AG04449 (cell line): ENCODE measurements at regions not wholly inside any gene's neighbourhood (a gene's known extent, or its start where the extent isn't known, plus 50 kb on each side); places are given as distances from the start of the nearest gene placed in this dataset.
A peak's percentile ranks its signal among the peaks of the same experiment; 100 is the strongest.
"Not testable (repeated sequence)": the region's sequence is repeated elsewhere in the genome, so short reads cannot be mapped to it uniquely, and the experiment has no call there.

Experiments
- CTCF ChIA-PET: fragments of 350-600 bp; formaldehyde crosslinking; extraction: SDS; loops from one replicate; lab custom pipeline; 2021; ENCODE audit warnings: antibody characterized with exemption; lab: Yijun Ruan, JAX
- POLR2A ChIA-PET: fragments of 400-600, 350-600 bp; formaldehyde crosslinking; extraction: SDS; loops from one replicate; lab custom pipeline; 2020; ENCODE audit warnings: antibody characterized with exemption, inconsistent platforms; lab: Yijun Ruan, JAX
- DNase-seq: peaks from one replicate; pipeline ENCODE4 v3.0.0-alpha.2; 2010; ENCODE audit warnings: low read depth, low spot score
- H3K4me3 ChIP-seq: 2 replicates; pipeline ENCODE4 v1.5.1; 2011; ENCODE audit warnings: low read depth, mild to moderate bottlenecking, control low read depth, low read length
- TF ChIP-seq, protein P1 (sequence below): IDR thresholded peaks from one replicate; pipeline ENCODE4 v1.5.1; 2011; ENCODE audit warnings: mild to moderate bottlenecking, moderate library complexity, low read length, control low read depth, inconsistent platforms; ENCODE audit not compliant: insufficient read depth; ENCODE audit errors: missing control alignments

DNA sequence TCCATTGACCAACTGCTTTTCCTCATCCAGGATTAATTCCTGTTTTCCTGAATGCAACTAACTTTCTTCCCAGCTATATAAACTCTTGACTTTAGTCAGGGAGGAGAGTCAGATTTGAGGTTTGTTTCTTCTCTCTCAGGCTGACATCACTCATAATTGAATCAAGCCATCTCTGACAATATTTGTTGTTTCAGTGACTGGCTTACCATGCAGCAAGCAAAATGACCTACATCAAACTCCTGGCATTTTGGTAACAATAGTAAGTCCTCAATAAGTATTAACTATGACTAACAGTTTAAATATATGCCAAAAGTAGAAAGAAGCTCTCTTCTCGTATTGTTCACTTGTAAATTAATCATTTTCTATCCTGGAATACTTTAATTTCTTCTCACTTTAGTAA is 625.7 kb upstream of the KCND2 start:
- CTCF ChIA-PET: no interaction called here

DNA sequence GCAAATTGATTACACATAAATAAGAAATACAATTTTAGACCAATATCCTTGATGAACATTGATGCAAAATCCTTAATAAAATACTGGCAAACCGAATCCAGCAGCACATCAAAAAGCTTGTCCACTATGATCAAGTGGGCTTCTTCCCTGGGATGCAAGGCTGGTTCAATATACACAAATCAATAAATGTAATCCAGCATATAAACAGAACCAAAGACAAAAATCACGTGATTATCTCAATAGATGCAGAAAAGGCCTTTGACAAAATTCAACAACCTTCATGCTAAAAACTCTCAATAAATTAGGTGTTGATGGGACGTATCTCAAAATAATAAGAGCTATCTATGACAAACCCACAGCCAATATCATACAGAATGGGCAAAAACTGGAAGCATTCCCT is 624.2 kb upstream of the KCND2 start:
- POLR2A ChIA-PET, DNase-seq, CTCF ChIA-PET, H3K4me3 ChIP-seq: not testable (repeated sequence)

More for the DNA sequence above, 625.7 kb upstream of the KCND2 start:
- POLR2A ChIA-PET: no interaction called here
- TF ChIP-seq, protein P1, sequence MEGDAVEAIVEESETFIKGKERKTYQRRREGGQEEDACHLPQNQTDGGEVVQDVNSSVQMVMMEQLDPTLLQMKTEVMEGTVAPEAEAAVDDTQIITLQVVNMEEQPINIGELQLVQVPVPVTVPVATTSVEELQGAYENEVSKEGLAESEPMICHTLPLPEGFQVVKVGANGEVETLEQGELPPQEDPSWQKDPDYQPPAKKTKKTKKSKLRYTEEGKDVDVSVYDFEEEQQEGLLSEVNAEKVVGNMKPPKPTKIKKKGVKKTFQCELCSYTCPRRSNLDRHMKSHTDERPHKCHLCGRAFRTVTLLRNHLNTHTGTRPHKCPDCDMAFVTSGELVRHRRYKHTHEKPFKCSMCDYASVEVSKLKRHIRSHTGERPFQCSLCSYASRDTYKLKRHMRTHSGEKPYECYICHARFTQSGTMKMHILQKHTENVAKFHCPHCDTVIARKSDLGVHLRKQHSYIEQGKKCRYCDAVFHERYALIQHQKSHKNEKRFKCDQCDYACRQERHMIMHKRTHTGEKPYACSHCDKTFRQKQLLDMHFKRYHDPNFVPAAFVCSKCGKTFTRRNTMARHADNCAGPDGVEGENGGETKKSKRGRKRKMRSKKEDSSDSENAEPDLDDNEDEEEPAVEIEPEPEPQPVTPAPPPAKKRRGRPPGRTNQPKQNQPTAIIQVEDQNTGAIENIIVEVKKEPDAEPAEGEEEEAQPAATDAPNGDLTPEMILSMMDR: no peak
- no peak overlapping the region for H3K4me3 ChIP-seq
- no peak for DNase-seq

DNA sequence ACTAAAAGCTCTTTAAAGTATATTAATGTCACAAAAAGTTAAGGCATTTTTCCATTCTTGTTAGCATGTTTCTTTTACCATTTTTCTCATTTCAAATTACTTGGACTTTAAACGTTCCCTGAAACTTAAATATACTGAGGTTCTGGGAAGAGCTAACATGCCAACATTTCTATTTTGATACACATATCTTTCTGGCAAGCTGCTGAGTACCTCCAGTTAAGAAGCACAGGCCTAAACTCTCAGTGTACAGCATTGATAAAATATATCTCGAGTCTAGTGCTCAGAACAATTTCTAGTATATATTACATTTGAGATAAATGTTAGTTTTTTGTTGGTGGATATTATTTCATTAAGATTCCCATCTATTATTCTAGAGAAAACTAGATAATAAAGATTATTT is 612.9 kb upstream of the KCND2 start:
- ChIA-PET CTCF (no interaction called here), POLR2A (no interaction called here)
- TF ChIP-seq, protein P1: no peak
- no peak overlapping the region for H3K4me3 ChIP-seq
- no peak for DNase-seq

DNA sequence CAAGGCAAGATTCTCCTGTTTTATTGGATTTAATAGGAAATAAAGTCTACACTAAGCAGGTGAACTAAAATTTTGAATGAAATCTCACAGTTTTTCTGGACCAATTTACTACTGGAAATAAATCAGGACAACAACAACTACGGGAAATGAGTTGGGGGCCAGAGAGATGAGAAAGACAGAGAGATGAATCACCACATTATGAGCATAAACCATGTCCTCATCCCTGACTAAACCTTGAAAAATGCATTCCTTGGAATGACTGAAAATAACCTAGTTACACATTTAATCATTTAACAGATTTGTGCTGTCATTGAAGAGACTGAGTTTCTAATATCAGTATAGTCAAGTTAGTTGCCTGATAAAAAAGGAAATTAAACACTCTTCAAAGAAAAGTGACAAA is 608.4 kb upstream of the KCND2 start:
- ChIA-PET CTCF (no interaction called here), POLR2A (no interaction called here)
- no peak overlapping the region for H3K4me3 ChIP-seq
- TF ChIP-seq, protein P1: no peak
- peak; percentile 16 for DNase-seq

DNA sequence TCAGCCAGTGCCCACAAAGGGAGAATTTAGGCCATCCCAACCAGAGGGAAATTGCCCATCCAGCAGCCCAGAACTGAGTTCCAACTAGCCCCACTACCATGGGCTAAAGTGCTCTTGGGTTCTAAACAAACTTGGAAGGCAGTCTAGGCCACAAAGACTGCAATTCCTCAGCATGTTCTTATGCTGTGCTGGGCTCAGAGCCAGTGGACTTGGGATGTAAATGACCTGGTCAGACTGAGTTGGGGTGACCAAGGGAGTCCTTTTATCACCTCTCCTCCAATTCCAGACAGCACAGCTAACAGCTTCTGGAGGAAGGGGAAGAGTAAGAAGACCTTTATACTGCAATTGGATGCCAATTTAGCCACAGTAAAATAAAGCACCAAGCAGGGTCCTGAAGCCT is 607.2 kb upstream of the KCND2 start:
- POLR2A ChIA-PET: no interaction called here
- TF ChIP-seq, protein P1: no peak
- CTCF ChIA-PET: no interaction called here
- H3K4me3 ChIP-seq: no peak overlapping the region
- DNase-seq: no peak

DNA sequence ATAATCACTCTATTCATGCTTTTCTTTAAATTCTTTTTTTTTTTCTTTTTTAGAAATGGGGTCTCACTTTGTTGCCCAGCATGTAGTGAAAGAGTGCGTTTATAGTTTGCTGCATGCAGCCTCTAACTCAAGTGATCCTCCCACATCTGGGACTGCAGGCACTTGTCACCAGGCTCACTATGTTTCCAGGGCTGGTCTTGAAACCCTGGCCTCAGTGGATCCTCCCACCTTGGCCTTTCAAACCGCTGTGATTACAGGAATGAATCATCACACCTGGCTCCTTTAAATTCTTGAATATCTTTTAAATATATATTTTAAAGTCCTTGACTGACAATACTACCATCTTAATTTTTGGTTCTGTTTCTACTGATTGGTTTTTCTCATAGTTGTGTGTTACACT is 591.6 kb upstream of the KCND2 start:
- POLR2A ChIA-PET: no interaction called here
- DNase-seq: no peak
- CTCF ChIA-PET: no interaction called here
- H3K4me3 ChIP-seq: no peak overlapping the region
- TF ChIP-seq, protein P1: no peak

DNA sequence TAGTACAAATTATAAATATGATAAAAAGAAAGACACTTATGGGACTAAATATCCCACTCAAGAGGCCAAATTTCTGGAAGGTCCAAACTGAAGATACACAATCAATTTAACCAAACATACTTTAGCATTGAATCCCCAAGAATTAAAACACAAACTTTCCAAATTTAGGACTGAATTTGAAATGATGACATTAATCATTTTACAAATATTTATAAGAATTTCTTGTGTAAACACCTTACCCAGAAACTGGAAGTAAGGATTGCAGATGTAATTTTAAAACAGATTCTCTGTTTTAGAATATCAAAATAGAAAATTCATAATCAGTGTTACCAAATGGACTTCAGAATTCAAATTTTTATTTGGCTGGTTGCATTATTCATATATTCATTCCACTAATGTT is 588.2 kb upstream of the KCND2 start:
- no peak for DNase-seq
- ChIA-PET CTCF (no interaction called here), POLR2A (no interaction called here)
- H3K4me3 ChIP-seq: no peak overlapping the region
- TF ChIP-seq, protein P1: no peak
